Panc1 (cell line): ENCODE measurements at regions not wholly inside any gene's neighbourhood (a gene's known extent, or its start where the extent isn't known, plus 50 kb on each side); places are given as distances from the start of the nearest gene placed in this dataset.

Source experiments
- POLR2AphosphoS5 ChIP-seq: IDR thresholded peaks from 2 replicates; pipeline ENCODE4 v1.6.1; 2012; ENCODE audit warnings: mild to moderate bottlenecking, low read depth, low read length, moderate library complexity
- TF ChIP-seq, protein P1 (sequence below): fragments of 450-650 bp; IDR thresholded peaks from 2 replicates; pipeline ENCODE4 v1.5.1; 2017; ENCODE audit warnings: mild to moderate bottlenecking
- TF ChIP-seq, protein P2 (sequence below), 2 experiments: IDR thresholded peaks; 2 replicates each; pipeline ENCODE4 v1.6.1; 2011 to 2012; ENCODE audit warnings: low read depth in 2 of 2, control low read depth in 1 of 2, low read length in 1 of 2, mild to moderate bottlenecking in 1 of 2, moderate library complexity in 1 of 2; ENCODE audit not compliant: insufficient read depth in 1 of 2

DNA sequence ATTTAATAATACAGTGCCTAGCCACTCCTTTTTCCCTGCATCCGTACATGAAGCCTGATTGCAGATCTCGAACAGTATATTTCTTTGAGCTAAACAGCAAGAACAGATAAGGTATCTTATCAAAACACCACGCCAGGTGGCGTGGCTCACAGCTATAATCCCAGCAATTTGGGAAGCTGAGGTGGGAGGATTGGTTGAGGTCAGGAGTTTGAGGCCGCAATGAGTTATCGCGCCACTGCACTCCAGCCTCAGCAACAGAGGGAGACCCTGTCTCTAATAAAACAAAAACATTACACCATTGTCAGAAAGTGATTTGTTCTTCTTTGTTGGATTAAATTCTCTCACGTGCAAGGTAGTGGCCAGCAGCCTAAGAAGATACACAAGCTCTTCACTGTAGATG is 291.2 kb upstream of the DMRT1 start:
- TF ChIP-seq, protein P1, sequence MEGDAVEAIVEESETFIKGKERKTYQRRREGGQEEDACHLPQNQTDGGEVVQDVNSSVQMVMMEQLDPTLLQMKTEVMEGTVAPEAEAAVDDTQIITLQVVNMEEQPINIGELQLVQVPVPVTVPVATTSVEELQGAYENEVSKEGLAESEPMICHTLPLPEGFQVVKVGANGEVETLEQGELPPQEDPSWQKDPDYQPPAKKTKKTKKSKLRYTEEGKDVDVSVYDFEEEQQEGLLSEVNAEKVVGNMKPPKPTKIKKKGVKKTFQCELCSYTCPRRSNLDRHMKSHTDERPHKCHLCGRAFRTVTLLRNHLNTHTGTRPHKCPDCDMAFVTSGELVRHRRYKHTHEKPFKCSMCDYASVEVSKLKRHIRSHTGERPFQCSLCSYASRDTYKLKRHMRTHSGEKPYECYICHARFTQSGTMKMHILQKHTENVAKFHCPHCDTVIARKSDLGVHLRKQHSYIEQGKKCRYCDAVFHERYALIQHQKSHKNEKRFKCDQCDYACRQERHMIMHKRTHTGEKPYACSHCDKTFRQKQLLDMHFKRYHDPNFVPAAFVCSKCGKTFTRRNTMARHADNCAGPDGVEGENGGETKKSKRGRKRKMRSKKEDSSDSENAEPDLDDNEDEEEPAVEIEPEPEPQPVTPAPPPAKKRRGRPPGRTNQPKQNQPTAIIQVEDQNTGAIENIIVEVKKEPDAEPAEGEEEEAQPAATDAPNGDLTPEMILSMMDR: no peak
- TF ChIP-seq, protein P2, sequence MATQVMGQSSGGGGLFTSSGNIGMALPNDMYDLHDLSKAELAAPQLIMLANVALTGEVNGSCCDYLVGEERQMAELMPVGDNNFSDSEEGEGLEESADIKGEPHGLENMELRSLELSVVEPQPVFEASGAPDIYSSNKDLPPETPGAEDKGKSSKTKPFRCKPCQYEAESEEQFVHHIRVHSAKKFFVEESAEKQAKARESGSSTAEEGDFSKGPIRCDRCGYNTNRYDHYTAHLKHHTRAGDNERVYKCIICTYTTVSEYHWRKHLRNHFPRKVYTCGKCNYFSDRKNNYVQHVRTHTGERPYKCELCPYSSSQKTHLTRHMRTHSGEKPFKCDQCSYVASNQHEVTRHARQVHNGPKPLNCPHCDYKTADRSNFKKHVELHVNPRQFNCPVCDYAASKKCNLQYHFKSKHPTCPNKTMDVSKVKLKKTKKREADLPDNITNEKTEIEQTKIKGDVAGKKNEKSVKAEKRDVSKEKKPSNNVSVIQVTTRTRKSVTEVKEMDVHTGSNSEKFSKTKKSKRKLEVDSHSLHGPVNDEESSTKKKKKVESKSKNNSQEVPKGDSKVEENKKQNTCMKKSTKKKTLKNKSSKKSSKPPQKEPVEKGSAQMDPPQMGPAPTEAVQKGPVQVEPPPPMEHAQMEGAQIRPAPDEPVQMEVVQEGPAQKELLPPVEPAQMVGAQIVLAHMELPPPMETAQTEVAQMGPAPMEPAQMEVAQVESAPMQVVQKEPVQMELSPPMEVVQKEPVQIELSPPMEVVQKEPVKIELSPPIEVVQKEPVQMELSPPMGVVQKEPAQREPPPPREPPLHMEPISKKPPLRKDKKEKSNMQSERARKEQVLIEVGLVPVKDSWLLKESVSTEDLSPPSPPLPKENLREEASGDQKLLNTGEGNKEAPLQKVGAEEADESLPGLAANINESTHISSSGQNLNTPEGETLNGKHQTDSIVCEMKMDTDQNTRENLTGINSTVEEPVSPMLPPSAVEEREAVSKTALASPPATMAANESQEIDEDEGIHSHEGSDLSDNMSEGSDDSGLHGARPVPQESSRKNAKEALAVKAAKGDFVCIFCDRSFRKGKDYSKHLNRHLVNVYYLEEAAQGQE (IDR thresholded peaks at IDR 0.05; ENCODE audit: insufficient read depth in 1 of 2, low read depth in 2 of 2, low read length in 1 of 2): no peak
- no peak for TF ChIP-seq POLR2AphosphoS5
